Peyer's patch (tissue), 4 donors: ENCODE measurements at regions not wholly inside any gene's neighbourhood (a gene's known extent, or its start where the extent isn't known, plus 50 kb on each side); places are given as distances from the start of the nearest gene placed in this dataset.

Experiments used
- CTCF ChIP-seq, 6 experiments: fragments of 450-650 bp in 4 of 6; fragments of 200-600 bp in 2 of 6; sonication (generic) in 1 of 6; IDR thresholded peaks; one replicate each; pipeline ENCODE4 v1.5.1; 2017 to 2019; ENCODE audit warnings: antibody characterized with exemption in 6 of 6, mild to moderate bottlenecking in 3 of 6, moderate library complexity in 1 of 6
- POLR2A ChIP-seq, 2 donors: fragments of 450-650 bp; IDR thresholded peaks; one replicate each; pipeline ENCODE4 v1.5.1; 2017; ENCODE audit warnings: antibody characterized with exemption in 2 of 2, mild to moderate bottlenecking in 2 of 2, moderate library complexity in 2 of 2

- no peak for TF ChIP-seq CTCF (IDR thresholded peaks at IDR 0.05)
- no peak for TF ChIP-seq POLR2A (IDR thresholded peaks at IDR 0.05)
These were observed 297.2 kb upstream of the ANO5 start for GRCh38 chr11:21895686-21896085.
